HG03039 (cell line): ENCODE measurements at regions not wholly inside any gene's neighbourhood (a gene's known extent, or its start where the extent isn't known, plus 50 kb on each side); places are given as distances from the start of the nearest gene placed in this dataset.

Experiments used
- ATAC-seq: cut with Tn5 transposase; IDR thresholded peaks from one replicate; pipeline ENCODE4 v1.9.1; 2021; ENCODE audit warnings: mild to moderate bottlenecking, moderate library complexity; ENCODE audit not compliant: unreplicated experiment

- ATAC-seq, result no peak
Measured at GRCh38 chr6:165917576-165917975, 250.1 kb downstream of the TBXT start.

GRCh38 chr6:165915022-165915770 lies 252.2 kb upstream of the PDE10A start:
- no peak for ATAC-seq

- ATAC-seq, result no peak
Measured at GRCh38 chr6:165913676-165914570, 250.9 kb upstream of the PDE10A start.

GRCh38 chr6:165910184-165910966 lies 247.3 kb upstream of the PDE10A start:
- ATAC-seq, result no peak

- ATAC-seq, result no peak
Measured at GRCh38 chr6:165906736-165907135, 243.7 kb upstream of the PDE10A start.

GRCh38 chr6:165905744-165906143 lies 242.7 kb upstream of the PDE10A start:
- ATAC-seq, result no peak

GRCh38 chr6:165900970-165901369 lies 237.9 kb upstream of the PDE10A start:
- no peak for ATAC-seq

- no peak for ATAC-seq
Measured at GRCh38 chr6:165899611-165900010, 236.6 kb upstream of the PDE10A start.

- ATAC-seq, result no peak
Measured at GRCh38 chr6:165895421-165896165, 232.6 kb upstream of the PDE10A start.

GRCh38 chr6:165894171-165894825 lies 231.3 kb upstream of the PDE10A start:
- no peak for ATAC-seq

GRCh38 chr6:165893431-165893830 lies 230.4 kb upstream of the PDE10A start:
- no peak for ATAC-seq

GRCh38 chr6:165891320-165891719 lies 228.3 kb upstream of the PDE10A start:
- ATAC-seq, result no peak

- ATAC-seq, result no peak
Measured at GRCh38 chr6:165890404-165890735, 227.3 kb upstream of the PDE10A start.

GRCh38 chr6:165889636-165890403 lies 226.8 kb upstream of the PDE10A start:
- no peak for ATAC-seq

GRCh38 chr6:165886169-165886568 lies 223.1 kb upstream of the PDE10A start:
- ATAC-seq, result no peak

GRCh38 chr6:165884813-165885765 lies 222.0 kb upstream of the PDE10A start:
- peak; percentile 93 for ATAC-seq

GRCh38 chr6:165883851-165884640 lies 221.0 kb upstream of the PDE10A start:
- no peak for ATAC-seq

- no peak for ATAC-seq
Measured at GRCh38 chr6:165881806-165882205, 218.8 kb upstream of the PDE10A start.
